Neural progenitor cell (in vitro differentiated cells): ENCODE measurements at regions not wholly inside any gene's neighbourhood (a gene's known extent, or its start where the extent isn't known, plus 50 kb on each side); places are given as distances from the start of the nearest gene placed in this dataset.

ENCODE experiments used
- EZH2 ChIP-seq: fragments of 200-600 bp; sonication (generic); IDR thresholded peaks from 2 replicates; pipeline ENCODE4 v1.6.1; 2017; ENCODE audit warnings: antibody characterized with exemption, mild to moderate bottlenecking, moderate library complexity
- EZH2phosphoT487 ChIP-seq: fragments of 200-600 bp; sonication (generic); IDR thresholded peaks from 2 replicates; pipeline ENCODE4 v1.6.1; 2017; ENCODE audit warnings: antibody characterized with exemption
- TF ChIP-seq, protein P1 (sequence below): fragments of 200-600 bp; sonication (generic); IDR thresholded peaks from 2 replicates; pipeline ENCODE4 v1.5.1; 2017; ENCODE audit warnings: antibody characterized with exemption, mild to moderate bottlenecking

DNA sequence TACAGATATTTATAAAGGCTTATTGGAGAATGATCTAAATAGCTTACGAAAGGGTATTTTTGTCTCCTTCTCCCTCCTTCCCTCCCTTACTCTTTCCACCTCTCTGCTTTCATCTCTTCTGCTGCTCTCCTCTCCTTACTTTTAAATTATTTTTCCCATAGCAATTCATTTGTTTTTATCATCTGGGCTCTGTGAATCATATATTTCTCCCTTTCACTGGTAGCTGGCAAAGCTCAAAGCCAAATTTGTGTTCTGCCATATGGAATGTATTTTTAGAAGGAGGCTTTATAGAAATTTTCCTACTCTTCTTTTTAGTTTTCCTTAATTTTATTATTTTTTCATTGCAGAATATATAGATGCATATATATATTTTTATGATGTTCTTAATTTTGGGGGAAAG lies 385.8 kb downstream of the C3orf38 start:
- TF ChIP-seq, protein P1, sequence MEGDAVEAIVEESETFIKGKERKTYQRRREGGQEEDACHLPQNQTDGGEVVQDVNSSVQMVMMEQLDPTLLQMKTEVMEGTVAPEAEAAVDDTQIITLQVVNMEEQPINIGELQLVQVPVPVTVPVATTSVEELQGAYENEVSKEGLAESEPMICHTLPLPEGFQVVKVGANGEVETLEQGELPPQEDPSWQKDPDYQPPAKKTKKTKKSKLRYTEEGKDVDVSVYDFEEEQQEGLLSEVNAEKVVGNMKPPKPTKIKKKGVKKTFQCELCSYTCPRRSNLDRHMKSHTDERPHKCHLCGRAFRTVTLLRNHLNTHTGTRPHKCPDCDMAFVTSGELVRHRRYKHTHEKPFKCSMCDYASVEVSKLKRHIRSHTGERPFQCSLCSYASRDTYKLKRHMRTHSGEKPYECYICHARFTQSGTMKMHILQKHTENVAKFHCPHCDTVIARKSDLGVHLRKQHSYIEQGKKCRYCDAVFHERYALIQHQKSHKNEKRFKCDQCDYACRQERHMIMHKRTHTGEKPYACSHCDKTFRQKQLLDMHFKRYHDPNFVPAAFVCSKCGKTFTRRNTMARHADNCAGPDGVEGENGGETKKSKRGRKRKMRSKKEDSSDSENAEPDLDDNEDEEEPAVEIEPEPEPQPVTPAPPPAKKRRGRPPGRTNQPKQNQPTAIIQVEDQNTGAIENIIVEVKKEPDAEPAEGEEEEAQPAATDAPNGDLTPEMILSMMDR, result no peak
- TF ChIP-seq EZH2 (no peak), EZH2phosphoT487 (no peak)
